Mucosa of descending colon (tissue), 3 donors: ENCODE measurements at regions not wholly inside any gene's neighbourhood (a gene's known extent, or its start where the extent isn't known, plus 50 kb on each side); places are given as distances from the start of the nearest gene placed in this dataset.
"Not testable (repeated sequence)": the region's sequence is repeated elsewhere in the genome, so short reads cannot be mapped to it uniquely, and the experiment has no call there.

Experiments
- ATAC-seq: fragments of 200-7000 bp; cut with Tn5 transposase; one replicate; pipeline ENCODE4 v1.9.1; 2020; ENCODE audit warnings: mild to moderate bottlenecking, moderate library complexity
- DNase-seq, 3 donors: peaks; one replicate each; pipeline ENCODE4 v3.0.0-alpha.2; 2020
- H3K36me3 ChIP-seq: fragments of 200-600 bp; one replicate; pipeline ENCODE4 v1.8.0; 2021; ENCODE audit warnings: low read depth, mild to moderate bottlenecking
- H3K4me1 ChIP-seq: fragments of 200-600 bp; one replicate; pipeline ENCODE4 v1.8.0; 2021; ENCODE audit warnings: low read depth, mild to moderate bottlenecking
- H3K4me3 ChIP-seq: fragments of 200-600 bp; one replicate; pipeline ENCODE4 v1.8.0; 2021; ENCODE audit warnings: mild to moderate bottlenecking
- H3K9me3 ChIP-seq: fragments of 200-600 bp; one replicate; pipeline ENCODE4 v1.8.0; 2021; ENCODE audit warnings: mild to moderate bottlenecking
- CTCF ChIP-seq: fragments of 200-600 bp; IDR thresholded peaks from one replicate; pipeline ENCODE4 v1.8.0; 2022; ENCODE audit warnings: antibody characterized with exemption, mild to moderate bottlenecking
- intact Hi-C, 2 donors: fragments of 100-400 bp; cut with DNase I in 1 of 2; cut with micrococcal nuclease in 1 of 2; formaldehyde crosslinking; loops; one replicate each; pipeline versions ENCODE4 v1.11.0 to v1.11.1; 2022; cut with DNase I, micrococcal nuclease
- donor health status: DM: no; HTN: no; CAD: no; lungs with moderate emphysema.
- donor health status: DM: no; HTN: no; CAD: no.
- donor health status: DM: no; HTN: yes; CAD: no.

GRCh38 chr11:134841972-134842371 is 429.9 kb upstream of the B3GAT1 start:
- no peak for TF ChIP-seq CTCF
- Histone ChIP-seq H3K4me1 (no peaks in the 10 kb centered on the region), H3K36me3 (no peaks in the 10 kb centered on the region), H3K9me3 (no peaks in the 10 kb centered on the region), H3K4me3 (no peak overlapping the region)
- intact Hi-C loops: no loop called here
- DNase-seq: no peak
- no peak for ATAC-seq

- Histone ChIP-seq H3K4me1 (no peaks in the 10 kb centered on the region), H3K9me3 (no peaks in the 10 kb centered on the region), H3K36me3 (no peaks in the 10 kb centered on the region), H3K4me3 (no peak overlapping the region)
- intact Hi-C loops: no loop called here
- DNase-seq (no peak), ATAC-seq (no peak)
- no peak for TF ChIP-seq CTCF
Observed at GRCh38 chr11:134841411-134841810, 429.4 kb upstream of the B3GAT1 start.

GRCh38 chr11:134840945-134841344 is 428.9 kb upstream of the B3GAT1 start:
- Histone ChIP-seq H3K4me1 (no peaks in the 10 kb centered on the region), H3K9me3 (no peaks in the 10 kb centered on the region), H3K4me3 (no peak overlapping the region), H3K36me3 (no peaks in the 10 kb centered on the region)
- TF ChIP-seq CTCF: no peak
- DNase-seq (no peak), ATAC-seq (no peak)
- intact Hi-C loops: no loop called here

GRCh38 chr11:134840165-134840564 is 428.1 kb upstream of the B3GAT1 start:
- H3K36me3 ChIP-seq, H3K9me3 ChIP-seq, DNase-seq, H3K4me1 ChIP-seq, H3K4me3 ChIP-seq, ATAC-seq, intact Hi-C loops: not testable (repeated sequence)

GRCh38 chr11:134838708-134839107 is 426.7 kb upstream of the B3GAT1 start:
- Histone ChIP-seq H3K4me1 (no peaks in the 10 kb centered on the region), H3K9me3 (no peaks in the 10 kb centered on the region), H3K36me3 (no peaks in the 10 kb centered on the region), H3K4me3 (no peak overlapping the region)
- DNase-seq (no peak), ATAC-seq (no peak)
- intact Hi-C loops: no loop called here
- TF ChIP-seq CTCF: no peak

GRCh38 chr11:134837887-134838232 is 425.8 kb upstream of the B3GAT1 start:
- ATAC-seq: no peak
- DNase-seq: no peak

More at GRCh38 chr11:134837887-134838232, 425.8 kb upstream of the B3GAT1 start:
- H3K9me3 ChIP-seq: no peaks in the 10 kb centered on the region
- H3K36me3 ChIP-seq: no peaks in the 10 kb centered on the region
- TF ChIP-seq CTCF: no peak
- intact Hi-C loops: no loop called here
- no peak overlapping the region for H3K4me3 ChIP-seq
- H3K4me1 ChIP-seq: no peaks in the 10 kb centered on the region
